Lung (tissue), 11 donors: ENCODE measurements at regions not wholly inside any gene's neighbourhood (a gene's known extent, or its start where the extent isn't known, plus 50 kb on each side); places are given as distances from the start of the nearest gene placed in this dataset.
A peak's percentile ranks its signal among the peaks of the same experiment; 100 is the strongest.

Experiments
- ATAC-seq: fragments of 200-7000 bp; cut with Tn5 transposase; one replicate; pipeline ENCODE4 v1.9.1; 2020; ENCODE audit warnings: moderate number of reproducible peaks; ENCODE audit not compliant: insufficient read depth, low FRiP score
- DNase-seq, 3 donors: peaks; one replicate each; pipeline ENCODE4 v3.0.0-alpha.2; 2013 to 2017
- H3K27ac ChIP-seq, 2 donors: one replicate each; pipeline ENCODE4 v1.5.1; 2013; ENCODE audit warnings: mild to moderate bottlenecking in 2 of 2, moderate library complexity in 2 of 2, control low read depth in 1 of 2, inconsistent platforms in 1 of 2, low read depth in 1 of 2, low read length in 1 of 2
- H3K27me3 ChIP-seq, 3 donors: one replicate each; pipeline ENCODE4 v1.5.1; 2013; ENCODE audit warnings: low read length in 2 of 3; ENCODE audit not compliant: control insufficient read depth in 3 of 3, insufficient read depth in 3 of 3
- H3K36me3 ChIP-seq, 4 donors: one replicate each; pipeline ENCODE4 v1.5.1; 2013; ENCODE audit warnings: low read length in 4 of 4, mild to moderate bottlenecking in 1 of 4, moderate library complexity in 1 of 4; ENCODE audit not compliant: control insufficient read depth in 4 of 4, insufficient read depth in 4 of 4
- H3K4me1 ChIP-seq, 5 donors: one replicate each; pipeline ENCODE4 v1.5.1; 2013; ENCODE audit warnings: low read length in 5 of 5, mild to moderate bottlenecking in 2 of 5, moderate library complexity in 1 of 5; ENCODE audit not compliant: control insufficient read depth in 5 of 5, insufficient read depth in 5 of 5
- H3K4me3 ChIP-seq: one replicate; pipeline ENCODE4 v1.5.1; 2013; ENCODE audit warnings: mild to moderate bottlenecking, control low read depth, moderate library complexity
- H3K9ac ChIP-seq, 2 donors: one replicate each; pipeline ENCODE4 v1.5.1; 2013; ENCODE audit warnings: low read length in 2 of 2, control low read depth in 1 of 2; ENCODE audit not compliant: insufficient read depth in 1 of 2
- H3K9me3 ChIP-seq, 4 donors: one replicate each; pipeline ENCODE4 v1.5.1; 2013; ENCODE audit warnings: low read length in 3 of 4, mild to moderate bottlenecking in 1 of 4, moderate library complexity in 1 of 4; ENCODE audit not compliant: control insufficient read depth in 4 of 4, insufficient read depth in 3 of 4
- WGBS, 2 donors: extraction: QIAGEN DNeasy Blood & Tissue Kit; methylation state at CpG; one replicate each; pipeline ENCODE4 v1.1.7; 2013; 5-methylcytosine and 5-hydroxymethylcytosine counted together
- TF ChIP-seq, protein P1 (sequence below): IDR thresholded peaks from 2 replicates; pipeline ENCODE4 v1.5.1; 2012; ENCODE audit warnings: mild to moderate bottlenecking; ENCODE audit errors: control extremely low read depth, extremely low read depth
- donor health status: control.
- donor health status: control.
- donor health status: Bipolar disorder and iron deficiency.
- donor health status: healthy.
- donor health status: DM: yes; HTN: yes; CAD: no.

DNA sequence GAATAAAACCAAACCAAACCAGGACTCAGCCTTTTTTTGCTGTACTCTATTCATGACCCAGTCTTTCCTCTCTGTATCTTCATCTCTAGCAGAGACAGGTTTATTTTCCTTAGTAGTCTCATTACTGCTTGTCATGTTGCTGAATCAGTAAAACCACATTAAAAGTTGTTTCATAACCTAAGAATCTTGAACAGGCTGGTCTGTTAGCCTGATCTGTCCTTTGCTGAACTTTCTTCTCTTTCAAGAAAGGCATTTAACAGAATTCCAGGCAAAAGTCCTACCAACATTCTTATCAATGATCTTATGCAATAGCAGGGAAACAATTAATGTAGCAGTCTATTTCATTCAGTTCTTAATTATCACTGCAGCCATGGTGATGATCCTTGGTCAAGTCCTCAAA, 197.7 kb downstream of the CASP12 start:
- no peak overlapping the region for H3K9ac ChIP-seq
- TF ChIP-seq, protein P1, sequence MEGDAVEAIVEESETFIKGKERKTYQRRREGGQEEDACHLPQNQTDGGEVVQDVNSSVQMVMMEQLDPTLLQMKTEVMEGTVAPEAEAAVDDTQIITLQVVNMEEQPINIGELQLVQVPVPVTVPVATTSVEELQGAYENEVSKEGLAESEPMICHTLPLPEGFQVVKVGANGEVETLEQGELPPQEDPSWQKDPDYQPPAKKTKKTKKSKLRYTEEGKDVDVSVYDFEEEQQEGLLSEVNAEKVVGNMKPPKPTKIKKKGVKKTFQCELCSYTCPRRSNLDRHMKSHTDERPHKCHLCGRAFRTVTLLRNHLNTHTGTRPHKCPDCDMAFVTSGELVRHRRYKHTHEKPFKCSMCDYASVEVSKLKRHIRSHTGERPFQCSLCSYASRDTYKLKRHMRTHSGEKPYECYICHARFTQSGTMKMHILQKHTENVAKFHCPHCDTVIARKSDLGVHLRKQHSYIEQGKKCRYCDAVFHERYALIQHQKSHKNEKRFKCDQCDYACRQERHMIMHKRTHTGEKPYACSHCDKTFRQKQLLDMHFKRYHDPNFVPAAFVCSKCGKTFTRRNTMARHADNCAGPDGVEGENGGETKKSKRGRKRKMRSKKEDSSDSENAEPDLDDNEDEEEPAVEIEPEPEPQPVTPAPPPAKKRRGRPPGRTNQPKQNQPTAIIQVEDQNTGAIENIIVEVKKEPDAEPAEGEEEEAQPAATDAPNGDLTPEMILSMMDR = no peak
- no peaks in the 10 kb centered on the region for H3K9me3 ChIP-seq
- H3K27me3 ChIP-seq = no peaks in the 10 kb centered on the region
- H3K36me3 ChIP-seq = no peaks in the 10 kb centered on the region
- peak in 1 of 3 donors; percentile 31 for DNase-seq
- no peak overlapping the region for H3K27ac ChIP-seq
- ATAC-seq = no peak
- H3K4me3 ChIP-seq = no peak overlapping the region
- peaks cover 0 to 8% (median 0%) of the 10 kb centered on the region in 5 donors for H3K4me1 ChIP-seq

DNA sequence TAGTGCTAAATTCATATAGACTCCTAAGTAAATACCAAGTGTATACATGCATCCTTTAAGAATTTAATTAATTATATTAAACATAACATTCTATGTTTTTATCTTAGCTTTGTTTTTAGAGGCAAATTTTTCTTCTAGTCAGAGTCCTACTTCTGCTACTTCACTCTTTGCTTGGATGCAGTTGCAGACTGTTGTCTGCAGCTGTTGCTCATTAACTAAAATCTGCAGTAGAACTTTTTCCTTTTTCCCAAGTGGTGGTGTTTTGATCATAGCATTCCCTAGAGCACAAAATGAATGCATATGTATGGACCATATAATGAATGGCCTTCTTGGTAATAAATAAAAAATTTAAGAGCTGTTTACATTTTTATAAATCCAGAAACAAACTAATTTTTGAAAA, 198.3 kb downstream of the CASP12 start:
- Histone ChIP-seq H3K9ac (no peak overlapping the region), H3K9me3 (no peaks in the 10 kb centered on the region), H3K27ac (no peak overlapping the region), H3K4me3 (no peak overlapping the region), H3K4me1 (peaks cover 0 to 4% (median 0%) of the 10 kb centered on the region in 5 donors), H3K36me3 (no peaks in the 10 kb centered on the region), H3K27me3 (no peaks in the 10 kb centered on the region)
- DNase-seq (no peak), ATAC-seq (no peak)
- TF ChIP-seq, protein P1 = no peak

DNA sequence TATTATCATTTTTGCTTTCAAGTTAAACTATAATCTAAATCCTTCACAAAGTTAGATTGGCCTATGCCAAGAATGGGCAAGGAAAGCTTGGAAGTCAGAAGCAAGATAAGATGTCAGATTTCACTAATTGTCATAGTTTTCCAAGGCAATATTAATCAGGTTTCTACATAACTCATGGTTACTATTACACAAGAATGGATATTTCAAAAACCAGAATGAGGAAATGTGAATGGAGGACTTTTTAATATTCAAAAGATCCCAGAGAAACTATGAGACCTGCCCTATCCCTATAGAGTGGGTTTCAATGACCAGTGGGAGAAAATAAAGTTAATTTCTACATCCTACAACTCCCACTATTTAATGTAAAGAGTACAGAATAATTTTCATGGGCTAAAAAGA, 203.2 kb downstream of the CASP12 start:
- no peak overlapping the region for H3K4me3 ChIP-seq
- no peaks in the 10 kb centered on the region for H3K36me3 ChIP-seq
- no peak overlapping the region for H3K27ac ChIP-seq
- DNase-seq (no peak), ATAC-seq (no peak)
- TF ChIP-seq, protein P1 = no peak
- H3K9me3 ChIP-seq = no peaks in the 10 kb centered on the region
- no peak overlapping the region for H3K9ac ChIP-seq
- H3K4me1 ChIP-seq = peaks cover 0 to 2% (median 0%) of the 10 kb centered on the region in 5 donors
- no peaks in the 10 kb centered on the region for H3K27me3 ChIP-seq

DNA sequence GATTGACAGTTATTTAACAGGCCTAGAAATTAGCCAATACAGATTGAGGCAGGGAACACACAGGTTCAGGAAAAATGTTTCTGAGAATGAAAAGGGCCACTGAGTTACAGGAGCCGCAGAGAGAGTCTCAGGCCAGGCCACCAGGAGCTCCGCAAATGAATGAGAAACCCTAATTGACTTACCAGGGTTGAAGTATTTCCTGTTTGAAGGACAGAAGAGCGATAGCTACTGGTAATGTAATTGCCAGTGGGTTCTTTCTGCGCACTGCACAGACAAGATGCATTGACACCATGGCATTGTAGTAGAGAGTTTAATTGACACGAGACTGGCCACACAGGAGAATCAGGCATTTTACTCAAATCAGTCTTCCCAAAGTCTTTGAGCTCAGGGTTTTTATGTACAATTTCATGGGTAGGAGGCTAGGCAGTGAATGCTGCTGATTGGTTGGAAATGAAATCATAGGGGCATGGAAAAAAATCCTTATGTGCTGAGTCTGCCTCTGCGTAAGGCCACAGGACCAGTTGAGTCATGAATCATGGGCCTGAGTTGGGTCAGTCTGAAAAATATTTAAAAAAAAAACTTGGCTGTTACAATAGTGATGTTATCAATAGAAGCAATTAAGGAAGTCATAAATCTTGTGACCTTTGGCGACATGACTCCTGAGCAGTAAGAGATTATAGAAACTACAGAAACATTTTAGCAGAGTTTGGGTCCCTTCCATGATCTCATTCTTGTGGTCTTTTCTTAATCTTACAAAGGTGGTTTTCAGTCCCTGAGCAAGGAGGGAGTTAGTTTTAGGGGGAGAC, 203.8 kb downstream of the CASP12 start:
- WGBS, 2 donors = 74 to 77% methylated on average over 7 of the region's 7 CpGs
- peaks cover 0 to 2% (median 0%) of the 10 kb centered on the region in 5 donors for H3K4me1 ChIP-seq
- no peaks in the 10 kb centered on the region for H3K27me3 ChIP-seq
- no peak overlapping the region for H3K27ac ChIP-seq
- TF ChIP-seq, protein P1 = no peak
- DNase-seq = no peak
- peak; percentile 27 for ATAC-seq
- no peaks in the 10 kb centered on the region for H3K9me3 ChIP-seq
- no peaks in the 10 kb centered on the region for H3K36me3 ChIP-seq
- H3K9ac ChIP-seq = no peak overlapping the region
- no peak overlapping the region for H3K4me3 ChIP-seq
